WTC11 (cell line): ENCODE measurements at regions not wholly inside any gene's neighbourhood (a gene's known extent, or its start where the extent isn't known, plus 50 kb on each side); places are given as distances from the start of the nearest gene placed in this dataset.

ENCODE experiments used
- ATAC-seq: fragments of 200-7000 bp; cut with Tn5 transposase; 2 replicates; pipeline ENCODE4 v1.10.0; 2021; ENCODE audit warnings: mild to moderate bottlenecking, moderate library complexity
- CTCF ChIA-PET: fragments of 300-600 bp; sonication (Branson Sonifier 250); formaldehyde crosslinking; loops from one replicate; lab custom pipeline; 2021; ENCODE audit warnings: antibody characterized with exemption; lab: Charles Lee
- POLR2A ChIA-PET: fragments of 350-600 bp; sonication (Branson Sonifier 250); formaldehyde crosslinking; loops from one replicate; lab custom pipeline; 2021; ENCODE audit warnings: antibody characterized with exemption; lab: Charles Lee
- DNase-seq: peaks from one replicate; pipeline ENCODE4 v3.0.0; 2021; ENCODE audit warnings: low spot score
- H3K27ac Mint-ChIP-seq: 2 replicates; pipeline ENCODE4 v1.8.0; 2021; ENCODE audit warnings: mixed read lengths
- H3K27me3 Mint-ChIP-seq: 2 replicates; pipeline ENCODE4 v1.8.0; 2021; ENCODE audit warnings: low read depth, mild to moderate bottlenecking, moderate library complexity, mixed read lengths
- H3K36me3 Mint-ChIP-seq: 2 replicates; pipeline ENCODE4 v1.8.0; 2021; ENCODE audit warnings: mixed read lengths
- H3K4me1 Mint-ChIP-seq: 2 replicates; pipeline ENCODE4 v1.8.0; 2022; ENCODE audit warnings: mixed read lengths
- H3K4me3 Mint-ChIP-seq: 2 replicates; pipeline ENCODE4 v1.8.0; 2021; ENCODE audit warnings: mild to moderate bottlenecking, moderate library complexity, mixed read lengths
- H3K9me3 Mint-ChIP-seq: 2 replicates; pipeline ENCODE4 v1.8.0; 2021; ENCODE audit warnings: mixed read lengths
- ETV6 ChIP-seq: sonication (generic); formaldehyde crosslinking; IDR thresholded peaks from 2 replicates; pipeline ENCODE4 v1.8.1; 2022; ENCODE audit warnings: mild to moderate bottlenecking, missing genetic modification reagents
- GABPB1 ChIP-seq: sonication (generic); formaldehyde crosslinking; IDR thresholded peaks from 2 replicates; pipeline ENCODE4 v1.8.1; 2023; ENCODE audit warnings: mild to moderate bottlenecking, missing genetic modification reagents
- HMGA2 ChIP-seq: fragments of 250-450 bp; sonication (Bioruptor Pico); IDR thresholded peaks from 2 replicates; pipeline ENCODE4 v1.4.0; 2021; ENCODE audit warnings: mild to moderate bottlenecking, moderate library complexity
- JAZF1 ChIP-seq: fragments of 250-450 bp; sonication (Bioruptor Pico); IDR thresholded peaks from 2 replicates; pipeline ENCODE4 v1.9.0; 2021; ENCODE audit warnings: moderate library complexity, mild to moderate bottlenecking, inconsistent platforms
- JUN ChIP-seq: sonication (generic); formaldehyde crosslinking; IDR thresholded peaks from 2 replicates; pipeline ENCODE4 v1.8.0; 2023; ENCODE audit warnings: mild to moderate bottlenecking, missing genetic modification reagents
- NFYB ChIP-seq: sonication (generic); formaldehyde crosslinking; conservative IDR thresholded peaks from 2 replicates; pipeline ENCODE4 v1.8.0; 2022; ENCODE audit warnings: low read depth, missing genetic modification reagents
- RELA ChIP-seq: sonication (generic); formaldehyde crosslinking; IDR thresholded peaks from 2 replicates; pipeline ENCODE4 v1.8.1; 2022; ENCODE audit warnings: missing genetic modification reagents, mild to moderate bottlenecking, borderline replicate concordance
- SMAD3 ChIP-seq: sonication (generic); formaldehyde crosslinking; IDR thresholded peaks from 2 replicates; pipeline ENCODE4 v1.8.0; 2022; ENCODE audit warnings: missing genetic modification reagents, mild to moderate bottlenecking, borderline replicate concordance
- SP1 ChIP-seq: sonication (generic); formaldehyde crosslinking; conservative IDR thresholded peaks from 2 replicates; pipeline ENCODE4 v1.8.1; 2022; ENCODE audit warnings: missing genetic modification reagents
- TEAD4 ChIP-seq: sonication (generic); formaldehyde crosslinking; IDR thresholded peaks from 2 replicates; pipeline ENCODE4 v1.8.0; 2022; ENCODE audit warnings: mild to moderate bottlenecking, missing genetic modification reagents
- TP53 ChIP-seq: sonication (generic); formaldehyde crosslinking; IDR thresholded peaks from 2 replicates; pipeline ENCODE4 v1.8.1; 2023; ENCODE audit warnings: mild to moderate bottlenecking, missing genetic modification reagents
- ZNF232 ChIP-seq: sonication (generic); formaldehyde crosslinking; IDR thresholded peaks from 2 replicates; pipeline ENCODE4 v1.8.0; 2022; ENCODE audit warnings: mild to moderate bottlenecking, missing genetic modification reagents
- ZNF263 ChIP-seq: sonication (generic); formaldehyde crosslinking; IDR thresholded peaks from 2 replicates; pipeline ENCODE4 v1.8.1; 2022; ENCODE audit warnings: low read depth, mild to moderate bottlenecking, moderate library complexity, missing genetic modification reagents
- ZNF423 ChIP-seq: fragments of 250-450 bp; sonication (Bioruptor Pico); IDR thresholded peaks from 2 replicates; pipeline ENCODE4 v2.1.2; 2022; ENCODE audit warnings: mild to moderate bottlenecking, moderate library complexity
- TF ChIP-seq, protein P1 (sequence below): sonication (generic); formaldehyde crosslinking; IDR thresholded peaks from 2 replicates; pipeline ENCODE4 v1.8.0; 2022; ENCODE audit warnings: mild to moderate bottlenecking, missing genetic modification reagents
- TF ChIP-seq, protein P2 (sequence below): sonication (generic); formaldehyde crosslinking; IDR thresholded peaks from 2 replicates; pipeline ENCODE4 v1.8.0; 2023; ENCODE audit warnings: missing genetic modification reagents
- TF ChIP-seq, protein P3 (sequence below): sonication (generic); formaldehyde crosslinking; IDR thresholded peaks from 2 replicates; pipeline ENCODE4 v1.8.1; 2022; ENCODE audit warnings: mild to moderate bottlenecking, moderate library complexity, missing genetic modification reagents
- TF ChIP-seq, protein P4 (sequence below): sonication (generic); formaldehyde crosslinking; IDR thresholded peaks from 2 replicates; pipeline ENCODE4 v1.8.1; 2023; ENCODE audit warnings: mild to moderate bottlenecking, moderate library complexity, missing genetic modification reagents
- TF ChIP-seq, protein P5 (sequence below): sonication (generic); formaldehyde crosslinking; IDR thresholded peaks from 2 replicates; pipeline ENCODE4 v1.8.0; 2022; ENCODE audit warnings: mild to moderate bottlenecking, missing genetic modification reagents
- TF ChIP-seq, protein P6 (sequence below): fragments of 250-450 bp; sonication (Bioruptor Pico); IDR thresholded peaks from 2 replicates; pipeline ENCODE4 v1.9.0; 2021; ENCODE audit warnings: mild to moderate bottlenecking
- TF ChIP-seq, protein P7 (sequence below): fragments of 250-450 bp; sonication (Bioruptor Pico); IDR thresholded peaks from 2 replicates; pipeline ENCODE4 v1.8.0; 2021; ENCODE audit warnings: mild to moderate bottlenecking

DNA sequence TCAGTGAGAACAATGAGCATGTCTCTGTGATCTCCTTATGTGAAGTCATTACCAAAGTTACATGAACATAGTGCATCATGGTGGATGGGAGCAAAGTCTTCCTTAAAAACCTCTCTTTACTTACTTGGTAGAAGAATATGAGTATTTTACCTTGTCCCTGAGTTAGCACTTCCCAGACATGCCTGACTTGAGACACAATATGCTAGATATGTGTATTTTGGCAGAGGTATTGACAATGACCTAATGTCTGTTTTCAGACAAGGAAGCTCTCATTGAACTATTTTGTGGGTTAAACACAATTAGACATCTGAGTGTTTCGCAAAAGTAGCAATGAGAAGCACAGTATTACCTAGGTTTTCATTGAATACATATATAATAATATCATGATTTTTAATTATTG, 99.1 kb upstream of the MC4R start:
- no peaks in the 10 kb centered on the region for H3K36me3 Mint-ChIP-seq
- ATAC-seq (no peak), DNase-seq (no peak)
- no peak for TF ChIP-seq SMAD3
- no peak for TF ChIP-seq JAZF1 (CRISPR knock-in tag)
- TF ChIP-seq TEAD4 (CRISPR knock-in tag), result no peak
- TF ChIP-seq GABPB1 (CRISPR knock-in tag), result no peak
- no peak for TF ChIP-seq TP53 (CRISPR knock-in tag)
- no peak for TF ChIP-seq ZNF423 (CRISPR knock-in tag)
- TF ChIP-seq, protein P1, sequence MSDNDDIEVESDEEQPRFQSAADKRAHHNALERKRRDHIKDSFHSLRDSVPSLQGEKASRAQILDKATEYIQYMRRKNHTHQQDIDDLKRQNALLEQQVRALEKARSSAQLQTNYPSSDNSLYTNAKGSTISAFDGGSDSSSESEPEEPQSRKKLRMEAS (CRISPR knock-in tag), result no peak
- TF ChIP-seq ZNF263 (CRISPR knock-in tag), result no peak
- TF ChIP-seq HMGA2, result no peak
- TF ChIP-seq, protein P2, sequence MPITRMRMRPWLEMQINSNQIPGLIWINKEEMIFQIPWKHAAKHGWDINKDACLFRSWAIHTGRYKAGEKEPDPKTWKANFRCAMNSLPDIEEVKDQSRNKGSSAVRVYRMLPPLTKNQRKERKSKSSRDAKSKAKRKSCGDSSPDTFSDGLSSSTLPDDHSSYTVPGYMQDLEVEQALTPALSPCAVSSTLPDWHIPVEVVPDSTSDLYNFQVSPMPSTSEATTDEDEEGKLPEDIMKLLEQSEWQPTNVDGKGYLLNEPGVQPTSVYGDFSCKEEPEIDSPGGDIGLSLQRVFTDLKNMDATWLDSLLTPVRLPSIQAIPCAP (CRISPR knock-in tag), result no peak
- no peak for TF ChIP-seq ETV6 (CRISPR knock-in tag)
- TF ChIP-seq, protein P3, sequence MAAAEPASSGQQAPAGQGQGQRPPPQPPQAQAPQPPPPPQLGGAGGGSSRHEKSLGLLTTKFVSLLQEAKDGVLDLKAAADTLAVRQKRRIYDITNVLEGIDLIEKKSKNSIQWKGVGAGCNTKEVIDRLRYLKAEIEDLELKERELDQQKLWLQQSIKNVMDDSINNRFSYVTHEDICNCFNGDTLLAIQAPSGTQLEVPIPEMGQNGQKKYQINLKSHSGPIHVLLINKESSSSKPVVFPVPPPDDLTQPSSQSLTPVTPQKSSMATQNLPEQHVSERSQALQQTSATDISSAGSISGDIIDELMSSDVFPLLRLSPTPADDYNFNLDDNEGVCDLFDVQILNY (CRISPR knock-in tag), result no peak
- TF ChIP-seq, protein P4, sequence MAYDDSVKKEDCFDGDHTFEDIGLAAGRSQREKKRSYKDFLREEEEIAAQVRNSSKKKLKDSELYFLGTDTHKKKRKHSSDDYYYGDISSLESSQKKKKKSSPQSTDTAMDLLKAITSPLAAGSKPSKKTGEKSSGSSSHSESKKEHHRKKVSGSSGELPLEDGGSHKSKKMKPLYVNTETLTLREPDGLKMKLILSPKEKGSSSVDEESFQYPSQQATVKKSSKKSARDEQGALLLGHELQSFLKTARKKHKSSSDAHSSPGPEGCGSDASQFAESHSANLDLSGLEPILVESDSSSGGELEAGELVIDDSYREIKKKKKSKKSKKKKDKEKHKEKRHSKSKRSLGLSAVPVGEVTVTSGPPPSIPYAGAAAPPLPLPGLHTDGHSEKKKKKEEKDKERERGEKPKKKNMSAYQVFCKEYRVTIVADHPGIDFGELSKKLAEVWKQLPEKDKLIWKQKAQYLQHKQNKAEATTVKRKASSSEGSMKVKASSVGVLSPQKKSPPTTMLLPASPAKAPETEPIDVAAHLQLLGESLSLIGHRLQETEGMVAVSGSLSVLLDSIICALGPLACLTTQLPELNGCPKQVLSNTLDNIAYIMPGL (CRISPR knock-in tag), result no peak
- TF ChIP-seq ZNF232 (CRISPR knock-in tag), result no peak
- no peak for TF ChIP-seq RELA (CRISPR knock-in tag)
- TF ChIP-seq, protein P5, sequence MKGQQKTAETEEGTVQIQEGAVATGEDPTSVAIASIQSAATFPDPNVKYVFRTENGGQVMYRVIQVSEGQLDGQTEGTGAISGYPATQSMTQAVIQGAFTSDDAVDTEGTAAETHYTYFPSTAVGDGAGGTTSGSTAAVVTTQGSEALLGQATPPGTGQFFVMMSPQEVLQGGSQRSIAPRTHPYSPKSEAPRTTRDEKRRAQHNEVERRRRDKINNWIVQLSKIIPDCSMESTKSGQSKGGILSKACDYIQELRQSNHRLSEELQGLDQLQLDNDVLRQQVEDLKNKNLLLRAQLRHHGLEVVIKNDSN (CRISPR knock-in tag), result no peak
- no peaks in the 10 kb centered on the region for H3K27me3 Mint-ChIP-seq
- peaks cover 4% of the 10 kb centered on the region for H3K4me1 Mint-ChIP-seq
- H3K27ac Mint-ChIP-seq, result no peak overlapping the region
- CTCF ChIA-PET, result no interaction called here
- H3K9me3 Mint-ChIP-seq, result peaks cover 14% of the 10 kb centered on the region
- POLR2A ChIA-PET, result no interaction called here
- H3K4me3 Mint-ChIP-seq, result no peak overlapping the region

DNA sequence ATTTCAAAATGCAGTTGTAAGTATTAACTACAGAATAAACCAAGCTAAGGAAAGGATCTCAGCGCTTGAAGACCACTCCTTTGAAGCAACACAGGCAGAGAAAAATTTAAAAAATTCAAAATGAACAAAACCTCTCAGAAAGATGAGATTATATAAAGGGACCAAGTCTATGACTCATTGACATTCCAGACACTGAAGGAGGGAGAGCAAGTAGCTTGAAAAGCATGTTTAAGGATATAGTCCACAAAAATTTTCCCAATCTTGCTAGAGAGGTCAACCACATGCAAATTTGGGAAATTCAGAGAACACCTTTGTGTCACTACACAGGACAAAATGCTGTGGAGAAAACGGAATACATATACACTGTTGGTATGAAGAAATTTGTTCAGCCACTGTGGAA, 112.6 kb upstream of the MC4R start:
- H3K27ac Mint-ChIP-seq, result no peak overlapping the region
- H3K4me1 Mint-ChIP-seq, result no peaks in the 10 kb centered on the region
- H3K4me3 Mint-ChIP-seq, result no peak overlapping the region
- peaks cover 4% of the 10 kb centered on the region; the same call in 1 of the 2 replicates for H3K9me3 Mint-ChIP-seq
- H3K27me3 Mint-ChIP-seq, result peaks cover 42% of the 10 kb centered on the region
- ChIA-PET POLR2A (no interaction called here), CTCF (no interaction called here)
- DNase-seq, result no peak
- no peak for ATAC-seq
- TF ChIP-seq NFYB (CRISPR knock-in tag), result no peak
- no peak for TF ChIP-seq SP1 (CRISPR knock-in tag)
- TF ChIP-seq JUN (CRISPR knock-in tag), result no peak
- TF ChIP-seq, protein P6, sequence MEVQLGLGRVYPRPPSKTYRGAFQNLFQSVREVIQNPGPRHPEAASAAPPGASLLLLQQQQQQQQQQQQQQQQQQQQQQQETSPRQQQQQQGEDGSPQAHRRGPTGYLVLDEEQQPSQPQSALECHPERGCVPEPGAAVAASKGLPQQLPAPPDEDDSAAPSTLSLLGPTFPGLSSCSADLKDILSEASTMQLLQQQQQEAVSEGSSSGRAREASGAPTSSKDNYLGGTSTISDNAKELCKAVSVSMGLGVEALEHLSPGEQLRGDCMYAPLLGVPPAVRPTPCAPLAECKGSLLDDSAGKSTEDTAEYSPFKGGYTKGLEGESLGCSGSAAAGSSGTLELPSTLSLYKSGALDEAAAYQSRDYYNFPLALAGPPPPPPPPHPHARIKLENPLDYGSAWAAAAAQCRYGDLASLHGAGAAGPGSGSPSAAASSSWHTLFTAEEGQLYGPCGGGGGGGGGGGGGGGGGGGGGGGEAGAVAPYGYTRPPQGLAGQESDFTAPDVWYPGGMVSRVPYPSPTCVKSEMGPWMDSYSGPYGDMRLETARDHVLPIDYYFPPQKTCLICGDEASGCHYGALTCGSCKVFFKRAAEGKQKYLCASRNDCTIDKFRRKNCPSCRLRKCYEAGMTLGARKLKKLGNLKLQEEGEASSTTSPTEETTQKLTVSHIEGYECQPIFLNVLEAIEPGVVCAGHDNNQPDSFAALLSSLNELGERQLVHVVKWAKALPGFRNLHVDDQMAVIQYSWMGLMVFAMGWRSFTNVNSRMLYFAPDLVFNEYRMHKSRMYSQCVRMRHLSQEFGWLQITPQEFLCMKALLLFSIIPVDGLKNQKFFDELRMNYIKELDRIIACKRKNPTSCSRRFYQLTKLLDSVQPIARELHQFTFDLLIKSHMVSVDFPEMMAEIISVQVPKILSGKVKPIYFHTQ (CRISPR knock-in tag), result no peak
- TF ChIP-seq, protein P2 (CRISPR knock-in tag), result no peak
- TF ChIP-seq, protein P7, sequence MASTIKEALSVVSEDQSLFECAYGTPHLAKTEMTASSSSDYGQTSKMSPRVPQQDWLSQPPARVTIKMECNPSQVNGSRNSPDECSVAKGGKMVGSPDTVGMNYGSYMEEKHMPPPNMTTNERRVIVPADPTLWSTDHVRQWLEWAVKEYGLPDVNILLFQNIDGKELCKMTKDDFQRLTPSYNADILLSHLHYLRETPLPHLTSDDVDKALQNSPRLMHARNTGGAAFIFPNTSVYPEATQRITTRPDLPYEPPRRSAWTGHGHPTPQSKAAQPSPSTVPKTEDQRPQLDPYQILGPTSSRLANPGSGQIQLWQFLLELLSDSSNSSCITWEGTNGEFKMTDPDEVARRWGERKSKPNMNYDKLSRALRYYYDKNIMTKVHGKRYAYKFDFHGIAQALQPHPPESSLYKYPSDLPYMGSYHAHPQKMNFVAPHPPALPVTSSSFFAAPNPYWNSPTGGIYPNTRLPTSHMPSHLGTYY, result no peak
- H3K36me3 Mint-ChIP-seq, result no peaks in the 10 kb centered on the region
